ENCODE measurements at regions not wholly inside any gene's neighbourhood (a gene's known extent, or its start where the extent isn't known, plus 50 kb on each side); places are given as distances from the start of the nearest gene placed in this dataset.

GRCh38 chrX:143998261-143998660, 114.4 kb downstream of the UBE2NL start:
- Histone ChIP-seq H3K4me2 (no peak overlapping the region), H3F3A (ENCODE audit: low read depth) (no peaks in the 10 kb centered on the region), H3K36me3 (no peaks in the 10 kb centered on the region), H3K4me3 (no peak overlapping the region), H3K4me1 (no peaks in the 10 kb centered on the region), H2AFZ (replicated peaks) (no peak overlapping the region), H3K79me2 (ENCODE audit: low read depth) (no peaks in the 10 kb centered on the region), H3K27ac (no peak overlapping the region), H4K20me1 (ENCODE audit: low read depth) (no peaks in the 10 kb centered on the region), H3K9me3 (ENCODE audit: low read depth) (peaks cover 7% of the 10 kb centered on the region), H3K27me3 (no peaks in the 10 kb centered on the region), H3K9ac (no peak overlapping the region)
- no peak for TF ChIP-seq EZH2phosphoT487 (IDR thresholded peaks at IDR 0.05)
- TF ChIP-seq CTCF (IDR thresholded peaks at IDR 0.05), result no peak
- TF ChIP-seq EZH2 (IDR thresholded peaks at IDR 0.05), result no peak
- peaks cover 3% of the 10 kb centered on the region for H3K9me3 Mint-ChIP-seq
- H3K4me3 Mint-ChIP-seq, result no peak overlapping the region
- no peaks in the 10 kb centered on the region for H3K36me3 Mint-ChIP-seq
- H3K27me3 Mint-ChIP-seq (ENCODE audit: insufficient read depth, low read depth), result no peaks in the 10 kb centered on the region
- no peaks in the 10 kb centered on the region for H3K4me1 Mint-ChIP-seq
- no peak overlapping the region for H3K27ac Mint-ChIP-seq
- no peak for DNase-seq (ENCODE audit: low spot score)

GRCh38 chrX:144006811-144007210, 122.9 kb downstream of the UBE2NL start:
- no peaks in the 10 kb centered on the region for H3K36me3 Mint-ChIP-seq
- H3K27me3 ChIP-seq, result no peaks in the 10 kb centered on the region
- H2AFZ ChIP-seq (replicated peaks), result no peak overlapping the region
- no peak overlapping the region for H3K27ac Mint-ChIP-seq
- peaks cover 3% of the 10 kb centered on the region for H3K9me3 ChIP-seq (ENCODE audit: low read depth)
- no peaks in the 10 kb centered on the region for H3F3A ChIP-seq (ENCODE audit: low read depth)
- no peaks in the 10 kb centered on the region for H4K20me1 ChIP-seq (ENCODE audit: low read depth)
- no peak overlapping the region for H3K4me3 ChIP-seq
- no peak overlapping the region for H3K4me3 Mint-ChIP-seq
- H3K9me3 Mint-ChIP-seq, result peaks cover 10% of the 10 kb centered on the region
- H3K4me2 ChIP-seq, result no peak overlapping the region
- no peaks in the 10 kb centered on the region for H3K27me3 Mint-ChIP-seq (ENCODE audit: insufficient read depth, low read depth)
- no peak overlapping the region for H3K9ac ChIP-seq
- H3K79me2 ChIP-seq (ENCODE audit: low read depth), result no peaks in the 10 kb centered on the region
- H3K4me1 ChIP-seq, result no peaks in the 10 kb centered on the region
- DNase-seq (ENCODE audit: low spot score), result no peak
- H3K36me3 ChIP-seq, result no peaks in the 10 kb centered on the region
- no peak overlapping the region for H3K27ac ChIP-seq
- TF ChIP-seq EZH2phosphoT487 (IDR thresholded peaks at IDR 0.05) (no peak), EZH2 (IDR thresholded peaks at IDR 0.05) (no peak), CTCF (IDR thresholded peaks at IDR 0.05) (no peak)
- H3K4me1 Mint-ChIP-seq, result no peaks in the 10 kb centered on the region

GRCh38 chrX:144040793-144041192, 156.9 kb downstream of the UBE2NL start:
- Histone ChIP-seq H3K79me2 (ENCODE audit: low read depth) (no peaks in the 10 kb centered on the region), H3K27ac (no peak overlapping the region), H3F3A (ENCODE audit: low read depth) (no peaks in the 10 kb centered on the region), H3K4me1 (no peaks in the 10 kb centered on the region), H3K27me3 (no peaks in the 10 kb centered on the region), H3K9ac (no peak overlapping the region), H4K20me1 (ENCODE audit: low read depth) (no peaks in the 10 kb centered on the region), H2AFZ (replicated peaks) (no peak overlapping the region), H3K4me3 (no peak overlapping the region), H3K4me2 (no peak overlapping the region), H3K36me3 (no peaks in the 10 kb centered on the region), H3K9me3 (ENCODE audit: low read depth) (no peaks in the 10 kb centered on the region)
- Mint-ChIP-seq H3K9me3 (no peaks in the 10 kb centered on the region), H3K4me3 (no peak overlapping the region), H3K36me3 (no peaks in the 10 kb centered on the region), H3K4me1 (no peaks in the 10 kb centered on the region), H3K27ac (no peak overlapping the region), H3K27me3 (ENCODE audit: insufficient read depth, low read depth) (no peaks in the 10 kb centered on the region)
- DNase-seq (ENCODE audit: low spot score), result no peak
- TF ChIP-seq EZH2phosphoT487 (IDR thresholded peaks at IDR 0.05), result no peak
- TF ChIP-seq EZH2 (IDR thresholded peaks at IDR 0.05), result no peak
- no peak for TF ChIP-seq CTCF (IDR thresholded peaks at IDR 0.05)

GRCh38 chrX:144042271-144042670, 158.4 kb downstream of the UBE2NL start:
- Histone ChIP-seq H3K9ac (no peak overlapping the region), H3F3A (ENCODE audit: low read depth) (no peaks in the 10 kb centered on the region), H4K20me1 (ENCODE audit: low read depth) (no peaks in the 10 kb centered on the region), H2AFZ (replicated peaks) (no peak overlapping the region), H3K27me3 (no peaks in the 10 kb centered on the region), H3K9me3 (ENCODE audit: low read depth) (no peaks in the 10 kb centered on the region), H3K79me2 (ENCODE audit: low read depth) (no peaks in the 10 kb centered on the region), H3K36me3 (no peaks in the 10 kb centered on the region), H3K4me1 (no peaks in the 10 kb centered on the region), H3K27ac (no peak overlapping the region), H3K4me2 (no peak overlapping the region), H3K4me3 (no peak overlapping the region)
- no peaks in the 10 kb centered on the region for H3K4me1 Mint-ChIP-seq
- no peak overlapping the region for H3K4me3 Mint-ChIP-seq
- no peak overlapping the region for H3K27ac Mint-ChIP-seq
- H3K27me3 Mint-ChIP-seq (ENCODE audit: insufficient read depth, low read depth), result no peaks in the 10 kb centered on the region
- H3K36me3 Mint-ChIP-seq, result no peaks in the 10 kb centered on the region
- no peaks in the 10 kb centered on the region for H3K9me3 Mint-ChIP-seq
- TF ChIP-seq EZH2 (IDR thresholded peaks at IDR 0.05) (no peak), EZH2phosphoT487 (IDR thresholded peaks at IDR 0.05) (no peak), CTCF (IDR thresholded peaks at IDR 0.05) (no peak)
- no peak for DNase-seq (ENCODE audit: low spot score)
